HCT116 (cell line): ENCODE measurements at regions not wholly inside any gene's neighbourhood (a gene's known extent, or its start where the extent isn't known, plus 50 kb on each side); places are given as distances from the start of the nearest gene placed in this dataset.
"Not testable (repeated sequence)": the region's sequence is repeated elsewhere in the genome, so short reads cannot be mapped to it uniquely, and the experiment has no call there.

Experiments used
- ATAC-seq: fragments of 200-7000 bp; cut with Tn5 transposase; 2 replicates; pipeline ENCODE4 v1.9.1; 2020; ENCODE audit warnings: mild to moderate bottlenecking, moderate library complexity
- BruUV-seq: library from RNA; stranded (reverse); fragments of 400-500 nt; replicated peaks from 2 replicates; lab custom pipeline; 2021; lab: Mats Ljungman, UMichigan
- CTCF ChIA-PET: fragments of 300-600 bp; sonication (Branson Sonifier 250); formaldehyde crosslinking; loops from one replicate; lab custom pipeline; 2021; ENCODE audit warnings: antibody characterized with exemption; lab: Charles Lee
- POLR2A ChIA-PET: fragments of 300-600, 350-600 bp; sonication (Branson Sonifier 250); formaldehyde crosslinking; loops from one replicate; lab custom pipeline; 2021; ENCODE audit warnings: antibody characterized with exemption; lab: Charles Lee
- RAD21 ChIA-PET, 2 experiments: fragments of 300-600 bp; sonication (Branson Sonifier 250); formaldehyde crosslinking; loops; one replicate each; lab custom pipeline; 2023; ENCODE audit warnings: low total read pairs in 2 of 2; ENCODE audit not compliant: uncharacterized antibody in 2 of 2, unreplicated experiment in 2 of 2, low non-redundant PET in 1 of 2; lab: Charles Lee
- DNase-seq: peaks from one replicate; pipeline ENCODE4 v3.0.0-alpha.2; 2010; ENCODE audit warnings: low read depth, low spot score
- H2AFZ ChIP-seq: fragments of 200-600 bp; shearing (Covaris generic), sonication (generic); 2 replicates; pipeline ENCODE4 v1.6.1; 2017; ENCODE audit warnings: low read depth, mixed run types, mixed read lengths, antibody characterized with exemption, low read length; ENCODE audit not compliant: poor library complexity, severe bottlenecking
- H3K27ac ChIP-seq: 2 replicates; pipeline ENCODE4 v1.5.1; 2012; ENCODE audit warnings: low read depth, low read length
- H3K27me3 ChIP-seq: fragments of 200-600 bp; sonication (generic); 2 replicates; pipeline ENCODE4 v1.6.1; 2016; ENCODE audit warnings: mixed run types, low read length, mixed read lengths; ENCODE audit not compliant: insufficient read depth
- H3K36me3 ChIP-seq, 2 experiments: fragments of 200-500 bp in 1 of 2; fragments of 200-600 bp in 1 of 2; sonication (Bioruptor generic) in 1 of 2; sonication (generic) in 1 of 2; 2 replicates each; pipeline versions ENCODE4 v1.5.1 to v1.6.1; 2014 to 2016; ENCODE audit warnings: low read length in 2 of 2, inconsistent platforms in 1 of 2, mixed read lengths in 1 of 2, mixed run types in 1 of 2; ENCODE audit not compliant: insufficient read depth in 2 of 2, control insufficient read depth in 1 of 2
- H3K4me1 ChIP-seq, 2 experiments: fragments of 200-600 bp in 1 of 2; sonication (generic) in 1 of 2; 2 replicates each; pipeline versions ENCODE4 v1.5.1 to v1.6.1; 2012 to 2017; ENCODE audit warnings: low read length in 2 of 2, inconsistent platforms in 1 of 2, mild to moderate bottlenecking in 1 of 2, mixed read lengths in 1 of 2, mixed run types in 1 of 2, moderate library complexity in 1 of 2; ENCODE audit not compliant: insufficient read depth in 2 of 2, control insufficient read depth in 1 of 2
- H3K4me2 ChIP-seq: fragments of 200-600 bp; sonication (generic); 2 replicates; pipeline ENCODE4 v1.6.1; 2017; ENCODE audit warnings: mixed run types, low read length, mixed read lengths
- H3K4me3 ChIP-seq, 2 experiments: fragments of 200-600 bp in 1 of 2; sonication (generic) in 1 of 2; replicated peaks in 1 of 2; 2 replicates each; pipeline ENCODE4 v1.5.1; 2011 to 2016; ENCODE audit warnings: low read length in 2 of 2, control low read depth in 1 of 2, low read depth in 1 of 2, mild to moderate bottlenecking in 1 of 2, mixed read lengths in 1 of 2, mixed run types in 1 of 2
- H3K79me2 ChIP-seq: fragments of 200-600 bp; sonication (generic); 2 replicates; pipeline ENCODE4 v1.6.1; 2017; ENCODE audit warnings: mild to moderate bottlenecking, mixed run types, low read length, moderate library complexity, mixed read lengths; ENCODE audit not compliant: insufficient read depth
- H3K9ac ChIP-seq: fragments of 200-600 bp; sonication (generic); 2 replicates; pipeline ENCODE4 v1.6.1; 2016; ENCODE audit warnings: low read length, mixed read lengths
- H3K9me2 ChIP-seq: fragments of 200-600 bp; sonication (generic), shearing (Covaris generic); 2 replicates; pipeline ENCODE4 v1.6.1; 2017; ENCODE audit warnings: mixed run types, mild to moderate bottlenecking, moderate library complexity; ENCODE audit not compliant: insufficient read depth
- H3K9me3 ChIP-seq, 2 experiments: fragments of 200-500 bp in 1 of 2; fragments of 200-600 bp in 1 of 2; sonication (Bioruptor generic) in 1 of 2; sonication (generic) in 1 of 2; 2 replicates each; pipeline ENCODE4 v1.6.1; 2014 to 2017; ENCODE audit warnings: low read length in 2 of 2, mixed read lengths in 2 of 2, inconsistent platforms in 1 of 2, low read depth in 1 of 2, mild to moderate bottlenecking in 1 of 2, mixed run types in 1 of 2, moderate library complexity in 1 of 2; ENCODE audit not compliant: control insufficient read depth in 1 of 2, insufficient read depth in 1 of 2
- H4K20me1 ChIP-seq: fragments of 200-600 bp; sonication (generic), shearing (Covaris generic); 2 replicates; pipeline ENCODE4 v1.6.1; 2017; ENCODE audit warnings: mixed run types, mild to moderate bottlenecking, moderate library complexity; ENCODE audit not compliant: insufficient read depth
- intact Hi-C: fragments of 100-400 bp; cut with micrococcal nuclease; formaldehyde crosslinking; loops from 2 replicates; pipeline ENCODE4 v1.10.0; 2022

DNA sequence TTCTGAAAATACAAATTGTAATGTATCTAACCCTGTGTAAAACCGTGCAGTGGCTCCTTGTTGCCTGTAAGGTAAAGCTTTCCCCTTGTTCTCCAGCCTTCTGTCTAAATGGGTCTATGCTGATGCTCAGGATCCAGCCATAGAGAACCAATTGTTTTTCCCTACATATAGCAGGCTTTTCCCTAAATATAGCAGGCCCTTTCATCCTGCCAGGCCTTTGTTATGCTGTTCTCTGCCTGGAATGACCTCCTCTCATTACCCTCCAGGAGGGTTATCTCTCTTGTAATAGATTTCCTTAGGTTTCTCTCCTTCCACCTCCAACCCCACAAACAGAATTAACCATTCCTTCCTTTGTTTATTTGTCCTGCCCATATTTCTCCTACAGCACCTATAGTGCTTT, 106.5 kb upstream of the NBPF19 start:
- H4K20me1 ChIP-seq, BruUV-seq, ATAC-seq, H3K9me3 ChIP-seq, H3K36me3 ChIP-seq, H2AFZ ChIP-seq, POLR2A ChIA-PET, H3K9ac ChIP-seq, H3K27ac ChIP-seq, CTCF ChIA-PET, H3K4me3 ChIP-seq, H3K4me1 ChIP-seq, H3K27me3 ChIP-seq, H3K9me2 ChIP-seq, RAD21 ChIA-PET, intact Hi-C loops, DNase-seq, H3K4me2 ChIP-seq, H3K79me2 ChIP-seq: not testable (repeated sequence)

- H3K9me2 ChIP-seq, H3K4me1 ChIP-seq, H3K36me3 ChIP-seq, H3K4me2 ChIP-seq, CTCF ChIA-PET, RAD21 ChIA-PET, H3K27me3 ChIP-seq, H3K9ac ChIP-seq, POLR2A ChIA-PET, H3K9me3 ChIP-seq, H3K27ac ChIP-seq, DNase-seq, H2AFZ ChIP-seq, H4K20me1 ChIP-seq, BruUV-seq, H3K79me2 ChIP-seq, H3K4me3 ChIP-seq, ATAC-seq, intact Hi-C loops: not testable (repeated sequence)
Observed at GRCh38 chr1:149369081-149369480, 105.8 kb upstream of the NBPF19 start.

GRCh38 chr1:149371955-149372354, 102.9 kb upstream of the NBPF19 start:
- CTCF ChIA-PET, H3K4me1 ChIP-seq, ATAC-seq, RAD21 ChIA-PET, BruUV-seq, H4K20me1 ChIP-seq, H3K4me2 ChIP-seq, DNase-seq, intact Hi-C loops, H3K9me3 ChIP-seq, H2AFZ ChIP-seq, H3K9ac ChIP-seq, H3K27me3 ChIP-seq, H3K4me3 ChIP-seq, H3K79me2 ChIP-seq, POLR2A ChIA-PET, H3K9me2 ChIP-seq, H3K27ac ChIP-seq, H3K36me3 ChIP-seq: not testable (repeated sequence)

- H3K9ac ChIP-seq, H3K79me2 ChIP-seq, BruUV-seq, H2AFZ ChIP-seq, intact Hi-C loops, H4K20me1 ChIP-seq, H3K4me1 ChIP-seq, H3K36me3 ChIP-seq, RAD21 ChIA-PET, H3K27ac ChIP-seq, H3K27me3 ChIP-seq, DNase-seq, H3K9me2 ChIP-seq, H3K9me3 ChIP-seq, CTCF ChIA-PET, ATAC-seq, POLR2A ChIA-PET, H3K4me3 ChIP-seq: not testable (repeated sequence)
- H3K4me2 ChIP-seq: peak overlapping the region; percentile 40; the same call in 1 of the 2 replicates
Observed at GRCh38 chr1:149378462-149378861, 96.4 kb upstream of the NBPF19 start.
